GM18867 (cell line): ENCODE measurements at regions not wholly inside any gene's neighbourhood (a gene's known extent, or its start where the extent isn't known, plus 50 kb on each side); places are given as distances from the start of the nearest gene placed in this dataset.

Experiments
- ATAC-seq: cut with Tn5 transposase; IDR thresholded peaks from one replicate; pipeline ENCODE4 v1.9.1; 2021; ENCODE audit warnings: mild to moderate bottlenecking, moderate library complexity; ENCODE audit not compliant: unreplicated experiment

GRCh38 chr3:30201715-30202114 is 404.7 kb upstream of the TGFBR2 start:
- ATAC-seq: no peak

- no peak for ATAC-seq
These were observed 403.1 kb upstream of the TGFBR2 start for GRCh38 chr3:30203301-30203700.

GRCh38 chr3:30204126-30204525 is 402.3 kb upstream of the TGFBR2 start:
- no peak for ATAC-seq

DNA sequence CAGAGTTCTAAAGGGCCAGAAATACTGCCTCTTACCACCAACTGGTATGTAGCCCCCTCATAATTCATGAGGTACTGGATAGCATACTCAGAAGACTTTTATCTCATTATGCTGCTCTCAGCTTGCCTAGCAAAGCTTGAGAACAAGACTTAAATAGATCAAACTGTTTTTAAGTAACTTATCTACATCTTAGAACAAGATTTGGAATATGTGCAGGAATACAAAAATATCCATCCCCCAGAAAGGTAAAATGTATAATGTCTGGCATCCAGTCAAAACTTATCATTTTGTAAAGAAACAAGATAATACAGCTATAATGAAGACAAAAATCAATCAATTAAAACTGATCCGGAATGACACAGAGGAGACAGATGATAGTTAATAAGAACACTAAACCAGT is 400.4 kb upstream of the TGFBR2 start:
- no peak for ATAC-seq

DNA sequence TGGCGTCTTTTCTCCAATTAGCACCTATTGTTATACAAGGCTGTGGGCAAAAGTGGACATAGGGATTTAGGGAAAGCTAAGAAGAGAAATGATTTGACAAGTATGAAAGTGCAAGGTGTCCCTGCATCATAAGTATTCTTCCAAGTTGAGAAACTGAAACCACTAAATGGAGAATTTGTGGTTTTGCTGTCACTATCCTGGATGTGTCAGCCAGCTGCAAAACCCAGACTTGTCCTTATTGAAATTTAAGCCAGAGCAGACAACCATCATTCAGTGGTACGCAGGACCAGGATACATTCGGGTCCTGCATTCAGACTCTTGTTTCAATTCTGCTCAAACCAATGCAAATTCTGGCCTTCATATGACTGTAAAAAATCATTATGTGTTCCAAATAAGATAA is 384.8 kb upstream of the TGFBR2 start:
- no peak for ATAC-seq

- no peak for ATAC-seq
These were observed 384.0 kb upstream of the TGFBR2 start for GRCh38 chr3:30222441-30222840.

- ATAC-seq: no peak
These were observed 381.4 kb upstream of the TGFBR2 start for GRCh38 chr3:30225021-30225420.

DNA sequence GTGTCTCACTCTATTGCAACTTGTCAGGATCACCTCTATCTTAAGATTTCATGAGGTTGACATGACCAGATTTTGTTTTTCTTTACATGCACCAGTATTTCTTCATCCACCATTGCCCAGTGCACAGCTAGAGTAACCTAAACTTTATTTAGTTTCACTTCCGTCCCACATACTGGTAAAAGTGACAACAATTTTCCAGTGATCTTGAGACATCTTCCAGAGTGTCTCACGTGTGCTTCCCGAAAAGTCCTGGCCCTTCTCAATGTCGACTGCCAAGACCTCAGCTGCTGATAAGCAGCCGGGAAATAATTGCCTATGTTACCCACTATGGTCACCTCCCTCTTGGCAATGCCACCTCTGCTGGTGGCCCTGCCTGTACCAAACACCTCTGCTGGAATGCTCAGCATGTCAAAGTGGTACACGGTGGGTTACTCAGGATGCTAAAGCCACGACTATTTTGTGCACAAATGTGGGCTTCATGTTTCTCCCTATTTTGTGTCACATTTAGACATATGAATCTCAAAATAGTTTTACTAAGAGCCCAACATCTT is 379.7 kb upstream of the TGFBR2 start:
- ATAC-seq: no peak

DNA sequence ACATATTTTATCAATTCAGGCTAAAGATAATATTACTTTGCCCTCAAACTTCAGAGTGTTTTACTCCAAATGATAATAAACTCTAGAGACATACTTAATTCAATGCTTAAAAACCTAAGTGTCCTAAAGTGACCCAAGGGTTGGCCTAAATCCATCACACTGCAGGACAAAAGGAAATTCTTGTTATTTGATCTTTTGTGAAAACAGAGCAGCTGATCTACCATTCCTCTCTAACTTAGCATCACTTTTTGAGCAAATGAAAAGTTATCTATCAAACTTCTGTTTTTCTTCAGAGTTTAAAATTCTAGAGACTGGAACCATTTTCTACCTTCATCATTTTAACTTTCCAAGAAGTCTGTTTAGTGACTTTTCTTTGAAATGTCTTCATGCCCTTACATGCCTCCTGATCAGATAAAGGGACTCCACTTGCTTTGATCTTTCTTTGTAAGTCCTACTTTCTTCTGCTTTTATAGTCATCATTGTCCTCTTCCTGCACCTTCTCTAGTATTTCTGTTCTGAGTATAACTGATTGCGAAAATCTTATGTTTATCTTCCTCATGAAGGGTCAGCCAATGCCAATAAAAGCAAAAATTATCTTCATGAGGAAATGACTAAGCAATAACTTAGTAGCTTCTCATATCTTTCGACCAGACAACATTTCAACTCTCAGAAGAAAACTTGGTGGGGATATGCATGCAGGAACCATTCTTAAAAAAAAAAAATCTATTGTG is 378.7 kb upstream of the TGFBR2 start:
- ATAC-seq: no peak

GRCh38 chr3:30228302-30228631 is 378.1 kb upstream of the TGFBR2 start:
- ATAC-seq: no peak

- no peak for ATAC-seq
These were observed 374.9 kb upstream of the TGFBR2 start for GRCh38 chr3:30231277-30232141.

DNA sequence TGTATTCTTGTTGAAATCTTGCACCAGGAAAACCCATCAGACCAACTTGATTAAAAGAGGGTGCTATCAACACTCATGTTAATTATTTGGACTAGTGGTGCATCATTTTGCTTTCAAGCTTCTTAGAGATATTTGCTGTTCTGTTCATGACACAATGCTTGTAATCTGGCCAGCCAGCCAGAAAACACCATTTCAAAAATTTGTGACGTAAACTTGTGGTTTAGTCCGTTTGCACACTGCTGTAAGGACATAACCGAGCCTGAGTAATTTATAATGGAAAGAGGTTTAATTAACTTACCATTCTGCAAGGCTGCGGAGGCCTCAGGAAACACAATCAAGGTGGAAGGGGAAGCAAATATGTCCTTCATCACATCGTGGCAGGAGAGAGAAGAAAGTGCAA is 374.3 kb upstream of the TGFBR2 start:
- ATAC-seq: no peak

GRCh38 chr3:30233913-30234646 is 372.3 kb upstream of the TGFBR2 start:
- ATAC-seq: no peak

DNA sequence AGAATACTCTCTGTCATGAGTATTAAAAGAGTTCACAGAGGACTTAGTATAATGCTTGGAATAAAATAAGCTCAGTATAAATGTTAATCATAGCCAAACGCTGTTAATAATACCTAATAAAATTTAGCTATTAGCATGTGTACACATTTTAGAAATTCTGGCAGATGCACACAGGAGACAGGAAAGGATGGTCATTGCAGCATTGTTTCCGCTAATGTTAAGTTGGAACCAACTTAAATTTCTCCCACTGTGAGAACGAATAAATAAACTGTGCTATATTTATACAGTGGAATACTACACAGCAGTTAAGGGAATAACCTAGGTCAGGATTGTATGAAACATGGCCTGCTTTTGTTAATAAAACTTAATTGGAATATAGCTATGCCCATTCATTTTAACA is 370.4 kb upstream of the TGFBR2 start:
- no peak for ATAC-seq

- no peak for ATAC-seq
These were observed 364.7 kb upstream of the TGFBR2 start for GRCh38 chr3:30241721-30242120.

GRCh38 chr3:30245858-30246622 is 360.4 kb upstream of the TGFBR2 start:
- ATAC-seq: no peak

- peak; percentile 99 for ATAC-seq
These were observed 358.0 kb upstream of the TGFBR2 start for GRCh38 chr3:30248423-30248822.

- no peak for ATAC-seq
These were observed 353.9 kb upstream of the TGFBR2 start for GRCh38 chr3:30252474-30252873.

- ATAC-seq: no peak
These were observed 352.6 kb upstream of the TGFBR2 start for GRCh38 chr3:30253832-30254231.

- ATAC-seq: no peak
These were observed 349.9 kb upstream of the TGFBR2 start for GRCh38 chr3:30256474-30256873.
